GM12878 (cell line): ENCODE measurements at regions not wholly inside any gene's neighbourhood (a gene's known extent, or its start where the extent isn't known, plus 50 kb on each side); places are given as distances from the start of the nearest gene placed in this dataset.

Experiments
- CHD1 ChIP-seq: IDR thresholded peaks from 2 replicates; pipeline ENCODE4 v1.6.1; 2012; ENCODE audit warnings: low read depth, low read length, improper control_type of control experiment
- CTCF ChIP-seq, 3 experiments: IDR thresholded peaks in 2 of 3; conservative IDR thresholded peaks in 1 of 3; 2 replicates each; pipeline ENCODE4 v1.5.1; 2011; ENCODE audit warnings: low read depth in 3 of 3, low read length in 3 of 3, mild to moderate bottlenecking in 3 of 3, control low read depth in 2 of 3, moderate library complexity in 2 of 3, inconsistent platforms in 1 of 3, mixed read lengths in 1 of 3; ENCODE audit not compliant: control insufficient read depth in 2 of 3, insufficient read depth in 1 of 3; ENCODE audit errors: extremely low read depth in 1 of 3
- E4F1 ChIP-seq: fragments of 450-650 bp; IDR thresholded peaks from 2 replicates; pipeline ENCODE4 v1.6.1; 2018; ENCODE audit warnings: borderline replicate concordance, mild to moderate bottlenecking; ENCODE audit not compliant: partially characterized antibody
- EP300 ChIP-seq, 2 experiments: fragments of 150-350 bp in 1 of 2; IDR thresholded peaks; 2 replicates each; pipeline ENCODE4 v1.6.1; 2011 to 2012; ENCODE audit warnings: low read depth in 2 of 2, low read length in 2 of 2, borderline replicate concordance in 1 of 2, improper control_type of control experiment in 1 of 2, inconsistent platforms in 1 of 2; ENCODE audit not compliant: control insufficient read depth in 1 of 2
- IRF5 ChIP-seq: fragments of 450-650 bp; IDR thresholded peaks from 2 replicates; pipeline ENCODE4 v1.6.1; 2017; ENCODE audit warnings: borderline replicate concordance
- MYC ChIP-seq: IDR thresholded peaks from 2 replicates; pipeline ENCODE4 v1.6.1; 2011; ENCODE audit warnings: mild to moderate bottlenecking, low read length, moderate library complexity, inconsistent platforms; ENCODE audit not compliant: insufficient read depth, insufficient replicate concordance, insufficient read length, severe bottlenecking
- RAD21 ChIP-seq: IDR thresholded peaks from 2 replicates; pipeline ENCODE4 v1.6.1; 2011; ENCODE audit warnings: mild to moderate bottlenecking, low read depth, low read length, moderate library complexity; ENCODE audit not compliant: insufficient read depth
- YY1 ChIP-seq: IDR thresholded peaks from 2 replicates; pipeline ENCODE4 v1.6.1; 2011; ENCODE audit warnings: low read depth, mild to moderate bottlenecking, low read length
- TF ChIP-seq, protein P1 (sequence below): IDR thresholded peaks from 2 replicates; pipeline ENCODE4 v1.6.1; 2012; ENCODE audit warnings: low read depth, low read length, improper control_type of control experiment

GRCh38 chr2:107688135-107688534 is 138.6 kb upstream of the RGPD4 start:
- TF ChIP-seq, protein P1, sequence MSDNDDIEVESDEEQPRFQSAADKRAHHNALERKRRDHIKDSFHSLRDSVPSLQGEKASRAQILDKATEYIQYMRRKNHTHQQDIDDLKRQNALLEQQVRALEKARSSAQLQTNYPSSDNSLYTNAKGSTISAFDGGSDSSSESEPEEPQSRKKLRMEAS = no peak
- TF ChIP-seq CTCF (IDR thresholded peaks at IDR 0.05 in 2 of 3, conservative IDR thresholded peaks at IDR 0.05 in 1 of 3; ENCODE audit: control insufficient read depth in 2 of 3, extremely low read depth in 1 of 3, insufficient read depth in 1 of 3, low read depth in 3 of 3, low read length in 3 of 3) (no peak), MYC (no peak), E4F1 (no peak), EP300 (IDR thresholded peaks at IDR 0.05; ENCODE audit: borderline replicate concordance in 1 of 2, control insufficient read depth in 1 of 2, low read depth in 2 of 2, low read length in 2 of 2) (no peak), IRF5 (no peak), YY1 (no peak), CHD1 (no peak), RAD21 (no peak)
